D721Med (cell line): ENCODE measurements at regions not wholly inside any gene's neighbourhood (a gene's known extent, or its start where the extent isn't known, plus 50 kb on each side); places are given as distances from the start of the nearest gene placed in this dataset.

Source experiments
- DNase-seq: peaks from one replicate; pipeline ENCODE4 v3.0.0; 2011; ENCODE audit warnings: low spot score; ENCODE audit not compliant: insufficient read length
- FAIRE-seq: peaks from 2 replicates; lab custom pipeline; 2011; peaks lifted over from hg19 to GRCh38; lab: Jason Lieb, UNC
- CTCF ChIP-seq: IDR thresholded peaks from 2 replicates; pipeline ENCODE4 v1.5.1; 2012; ENCODE audit warnings: mild to moderate bottlenecking, control low read depth; ENCODE audit not compliant: insufficient read depth; ENCODE audit errors: missing control alignments

- DNase-seq (no peak), FAIRE-seq (no peak)
- TF ChIP-seq CTCF = no peak
Measured at GRCh38 chr1:84060781-84061180, 61.8 kb upstream of the TTLL7 start.

DNA sequence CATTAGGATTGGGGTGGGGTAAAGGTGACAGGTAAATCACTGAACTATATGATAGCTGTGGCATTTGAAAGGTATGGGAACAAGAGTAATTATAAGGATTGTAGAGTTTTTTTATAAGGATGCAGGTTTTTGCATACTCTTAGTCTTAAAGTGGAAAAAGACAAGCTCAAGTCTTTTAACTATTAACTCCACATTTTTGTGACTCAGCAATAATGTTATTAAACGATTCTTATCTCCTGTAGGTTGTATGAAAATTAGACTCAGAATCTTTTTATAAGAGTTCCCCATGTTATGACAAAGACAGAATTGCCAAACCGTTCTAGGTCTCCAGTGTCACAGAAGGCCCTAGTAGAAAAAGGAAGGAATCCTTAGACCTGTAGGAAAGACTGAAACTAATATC, 49.9 kb upstream of the TTLL7 start:
- FAIRE-seq (no peak), DNase-seq (no peak)
- TF ChIP-seq CTCF = no peak
